OCI-LY7 (cell line): ENCODE measurements at regions not wholly inside any gene's neighbourhood (a gene's known extent, or its start where the extent isn't known, plus 50 kb on each side); places are given as distances from the start of the nearest gene placed in this dataset.

ENCODE experiments used
- CTCF ChIP-seq: fragments of 200-600 bp; sonication (generic); conservative IDR thresholded peaks from 2 replicates; pipeline ENCODE4 v1.5.1; 2014; ENCODE audit warnings: mild to moderate bottlenecking, antibody characterized with exemption, low read length, moderate library complexity, mixed read lengths
- EZH2phosphoT487 ChIP-seq: fragments of 200-600 bp; sonication (generic); IDR thresholded peaks from 2 replicates; pipeline ENCODE4 v1.6.1; 2018; ENCODE audit warnings: low read depth, borderline replicate concordance, mild to moderate bottlenecking, mixed run types, antibody characterized with exemption, low read length, moderate library complexity, mixed read lengths

GRCh38 chr3:13976469-13976868 lies 96.6 kb upstream of the WNT7A start:
- no peak for TF ChIP-seq CTCF
- no peak for TF ChIP-seq EZH2phosphoT487
